Epithelial cell of proximal tubule (primary cell): ENCODE measurements at regions not wholly inside any gene's neighbourhood (a gene's known extent, or its start where the extent isn't known, plus 50 kb on each side); places are given as distances from the start of the nearest gene placed in this dataset.
"Not testable (repeated sequence)": the region's sequence is repeated elsewhere in the genome, so short reads cannot be mapped to it uniquely, and the experiment has no call there.

Experiments
- DNase-seq: peaks from one replicate; pipeline ENCODE4 v3.0.0-alpha.2; 2011; ENCODE audit warnings: low read depth
- H3K4me3 ChIP-seq: 2 replicates; pipeline ENCODE4 v1.5.1; 2011; ENCODE audit warnings: low read depth, mild to moderate bottlenecking, low read length
- TF ChIP-seq, protein P1 (sequence below): conservative IDR thresholded peaks from 2 replicates; pipeline ENCODE4 v1.5.1; 2012; ENCODE audit warnings: low read depth, mild to moderate bottlenecking, low read length

- TF ChIP-seq, protein P1, sequence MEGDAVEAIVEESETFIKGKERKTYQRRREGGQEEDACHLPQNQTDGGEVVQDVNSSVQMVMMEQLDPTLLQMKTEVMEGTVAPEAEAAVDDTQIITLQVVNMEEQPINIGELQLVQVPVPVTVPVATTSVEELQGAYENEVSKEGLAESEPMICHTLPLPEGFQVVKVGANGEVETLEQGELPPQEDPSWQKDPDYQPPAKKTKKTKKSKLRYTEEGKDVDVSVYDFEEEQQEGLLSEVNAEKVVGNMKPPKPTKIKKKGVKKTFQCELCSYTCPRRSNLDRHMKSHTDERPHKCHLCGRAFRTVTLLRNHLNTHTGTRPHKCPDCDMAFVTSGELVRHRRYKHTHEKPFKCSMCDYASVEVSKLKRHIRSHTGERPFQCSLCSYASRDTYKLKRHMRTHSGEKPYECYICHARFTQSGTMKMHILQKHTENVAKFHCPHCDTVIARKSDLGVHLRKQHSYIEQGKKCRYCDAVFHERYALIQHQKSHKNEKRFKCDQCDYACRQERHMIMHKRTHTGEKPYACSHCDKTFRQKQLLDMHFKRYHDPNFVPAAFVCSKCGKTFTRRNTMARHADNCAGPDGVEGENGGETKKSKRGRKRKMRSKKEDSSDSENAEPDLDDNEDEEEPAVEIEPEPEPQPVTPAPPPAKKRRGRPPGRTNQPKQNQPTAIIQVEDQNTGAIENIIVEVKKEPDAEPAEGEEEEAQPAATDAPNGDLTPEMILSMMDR = no peak
- no peak for DNase-seq
These were observed 131.1 kb downstream of the PYDC2 start for GRCh38 chr3:191592105-191592504.

GRCh38 chr3:191593486-191593885 is 132.5 kb downstream of the PYDC2 start:
- no peak for DNase-seq
- TF ChIP-seq, protein P1 = no peak
- H3K4me3 ChIP-seq = no peak overlapping the region

More at GRCh38 chr3:191592105-191592504, 131.1 kb downstream of the PYDC2 start:
- no peak overlapping the region for H3K4me3 ChIP-seq

DNA sequence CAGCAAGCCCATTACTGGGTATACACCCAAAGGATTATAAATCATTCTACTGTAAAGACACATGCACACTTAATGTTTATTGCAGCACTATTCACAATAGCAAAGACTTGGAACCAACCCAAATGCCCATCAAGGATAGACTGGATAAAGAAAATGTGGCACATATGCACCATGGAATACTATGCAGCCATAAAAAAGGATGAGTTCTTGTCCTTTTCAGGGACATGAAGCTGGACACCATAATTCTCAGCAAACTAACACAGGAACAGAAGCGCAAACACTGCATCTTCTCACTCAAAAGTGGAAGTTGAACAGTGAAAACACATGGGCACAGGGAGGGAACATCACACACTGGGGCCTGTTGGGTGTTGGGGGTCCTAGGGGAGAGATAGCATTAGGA is 154.5 kb downstream of the PYDC2 start:
- DNase-seq, H3K4me3 ChIP-seq: not testable (repeated sequence)

- H3K4me3 ChIP-seq = no peak overlapping the region
- DNase-seq = no peak
- TF ChIP-seq, protein P1 = no peak
These were observed 163.3 kb downstream of the PYDC2 start for GRCh38 chr3:191624299-191624698.

- no peak for DNase-seq
- TF ChIP-seq, protein P1 = no peak
These were observed 166.1 kb downstream of the PYDC2 start for GRCh38 chr3:191627064-191627463.

DNA sequence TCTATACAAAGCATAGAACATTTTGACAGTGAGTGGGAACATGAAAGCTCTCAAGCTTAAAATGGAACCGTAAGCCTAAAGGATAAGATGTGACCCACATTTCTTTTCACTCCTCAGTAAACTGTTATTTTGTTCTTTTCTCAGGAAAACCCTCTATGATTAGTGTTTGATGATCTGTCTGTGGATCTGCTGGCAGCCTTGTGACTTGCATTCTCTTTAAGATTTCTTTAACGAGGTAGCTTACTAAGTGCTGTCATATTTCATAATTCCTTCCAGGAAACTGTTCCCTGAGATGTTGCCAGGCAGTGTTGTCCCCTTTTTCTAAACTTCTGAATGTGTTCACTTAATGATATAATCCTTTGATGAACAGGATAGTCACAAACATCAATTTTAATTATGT is 167.6 kb downstream of the PYDC2 start:
- TF ChIP-seq, protein P1 = no peak

More at GRCh38 chr3:191627064-191627463, 166.1 kb downstream of the PYDC2 start:
- no peak overlapping the region for H3K4me3 ChIP-seq

DNA sequence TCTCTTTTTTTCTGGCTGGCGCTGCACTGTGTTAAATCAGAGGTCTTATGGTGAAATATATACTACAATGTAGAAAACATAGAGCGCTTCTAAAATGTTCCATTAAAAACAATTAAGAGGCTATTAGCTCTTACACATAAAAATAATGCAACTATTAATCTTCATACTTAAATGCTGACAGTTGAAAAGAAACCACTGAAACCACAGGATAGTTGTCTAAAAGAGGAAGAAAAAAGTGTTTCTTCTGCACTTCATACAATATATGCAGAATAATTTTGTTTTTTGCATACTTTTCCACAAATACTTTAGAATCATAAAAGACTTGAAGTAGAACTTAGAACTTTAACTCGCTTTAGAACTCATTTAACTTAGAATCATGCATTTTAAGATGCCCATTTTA is 170.5 kb downstream of the PYDC2 start:
- no peak overlapping the region for H3K4me3 ChIP-seq
- TF ChIP-seq, protein P1 = no peak
- DNase-seq = no peak

More for the DNA sequence above, 167.6 kb downstream of the PYDC2 start:
- no peak overlapping the region for H3K4me3 ChIP-seq
- no peak for DNase-seq
